IMR-90 (cell line): ENCODE measurements at regions not wholly inside any gene's neighbourhood (a gene's known extent, or its start where the extent isn't known, plus 50 kb on each side); places are given as distances from the start of the nearest gene placed in this dataset.

Experiments
- ATAC-seq: fragments of 200-7000 bp; cut with Tn5 transposase; 2 replicates; pipeline ENCODE4 v1.9.1; 2020; ENCODE audit warnings: low read depth, mild to moderate bottlenecking, moderate library complexity
- BruUV-seq: library from RNA; stranded (reverse); fragments of 400-500 nt; replicated peaks from 2 replicates; lab custom pipeline; 2021; lab: Mats Ljungman, UMichigan
- CTCF ChIA-PET: fragments of 300-600 bp; formaldehyde crosslinking; extraction: SDS; loops from one replicate; lab custom pipeline; 2021; ENCODE audit warnings: antibody characterized with exemption; lab: Yijun Ruan, JAX
- POLR2A ChIA-PET: fragments of 300-600 bp; sonication (Branson Sonifier 250); formaldehyde crosslinking; loops from one replicate; lab custom pipeline; 2022; ENCODE audit warnings: antibody characterized with exemption; ENCODE audit not compliant: unreplicated experiment; lab: Charles Lee
- DNase-seq: peaks from one replicate; pipeline ENCODE4 v3.0.0; 2013
- H2AFZ ChIP-seq: replicated peaks from 2 replicates; pipeline ENCODE3; 2013; ENCODE audit warnings: low read length, mild to moderate bottlenecking; ENCODE audit not compliant: poor library complexity
- H2AK5ac ChIP-seq: 2 replicates; pipeline ENCODE4 v1.6.1; 2013; ENCODE audit warnings: low read depth, low read length, inconsistent platforms
- H2AK9ac ChIP-seq: replicated peaks from 2 replicates; pipeline ENCODE3; 2013; ENCODE audit warnings: mild to moderate bottlenecking, low read depth, low read length, moderate library complexity; ENCODE audit not compliant: poor library complexity
- H2BK120ac ChIP-seq: 2 replicates; pipeline ENCODE4 v1.6.1; 2013; ENCODE audit warnings: low read depth, low read length, inconsistent platforms
- H2BK15ac ChIP-seq: 3 replicates; pipeline ENCODE4 v1.6.1; 2013; ENCODE audit warnings: low read depth, low read length, inconsistent platforms
- H2BK20ac ChIP-seq: 2 replicates; pipeline ENCODE4 v1.6.1; 2013; ENCODE audit warnings: low read depth, mild to moderate bottlenecking, inconsistent platforms, low read length, moderate library complexity
- H2BK5ac ChIP-seq: 2 replicates; pipeline ENCODE4 v1.6.1; 2013; ENCODE audit warnings: mild to moderate bottlenecking, low read depth, low read length, inconsistent platforms; ENCODE audit not compliant: poor library complexity, severe bottlenecking
- H3K14ac ChIP-seq: replicated peaks from 2 replicates; pipeline ENCODE4 v1.6.1; 2013; ENCODE audit warnings: low read depth, low read length, inconsistent platforms
- H3K18ac ChIP-seq: 2 replicates; pipeline ENCODE4 v1.6.1; 2013; ENCODE audit warnings: low read depth, low read length, control low read depth
- H3K23ac ChIP-seq: 2 replicates; pipeline ENCODE4 v1.6.1; 2013; ENCODE audit warnings: low read depth, low read length, inconsistent platforms
- H3K27ac ChIP-seq: 2 replicates; pipeline ENCODE4 v1.5.1; 2013; ENCODE audit warnings: mild to moderate bottlenecking, control low read depth, low read length; ENCODE audit not compliant: insufficient read depth
- H3K27me3 ChIP-seq: 2 replicates; pipeline ENCODE4 v1.6.1; 2013; ENCODE audit warnings: low read length; ENCODE audit not compliant: control insufficient read depth, insufficient read depth
- H3K36me3 ChIP-seq: 2 replicates; pipeline ENCODE4 v1.6.1; 2013; ENCODE audit warnings: low read length, mixed read lengths; ENCODE audit not compliant: control insufficient read depth, insufficient read depth
- H3K4ac ChIP-seq: 2 replicates; pipeline ENCODE4 v1.6.1; 2013; ENCODE audit warnings: low read depth, low read length, inconsistent platforms
- H3K4me1 ChIP-seq: 2 replicates; pipeline ENCODE4 v1.6.1; 2013; ENCODE audit warnings: low read length, mixed read lengths; ENCODE audit not compliant: control insufficient read depth, insufficient read depth
- H3K4me2 ChIP-seq: 2 replicates; pipeline ENCODE4 v1.6.1; 2013; ENCODE audit warnings: low read depth, mild to moderate bottlenecking, control low read depth, low read length, moderate library complexity
- H3K4me3 ChIP-seq: 2 replicates; pipeline ENCODE4 v1.5.1; 2013; ENCODE audit warnings: low read depth, mild to moderate bottlenecking, control low read depth, low read length, moderate library complexity; ENCODE audit not compliant: insufficient read depth
- H3K56ac ChIP-seq: 2 replicates; pipeline ENCODE4 v1.6.1; 2013; ENCODE audit warnings: low read length, inconsistent platforms; ENCODE audit not compliant: insufficient read depth; ENCODE audit errors: extremely low read depth
- H3K79me1 ChIP-seq, 2 experiments: 2 replicates each; pipeline ENCODE4 v1.6.1; 2013; ENCODE audit warnings: low read length in 2 of 2, inconsistent platforms in 1 of 2, low read depth in 1 of 2
- H3K9ac ChIP-seq: 2 replicates; pipeline ENCODE4 v1.6.1; 2013; ENCODE audit warnings: low read depth, low read length, control low read depth
- H3K9me1 ChIP-seq: 2 replicates; pipeline ENCODE4 v1.6.1; 2013; ENCODE audit warnings: low read length, inconsistent platforms; ENCODE audit not compliant: insufficient read depth
- H3K9me3 ChIP-seq: 2 replicates; pipeline ENCODE4 v1.6.1; 2013; ENCODE audit warnings: low read length; ENCODE audit not compliant: control insufficient read depth, insufficient read depth
- H4K20me1 ChIP-seq: 2 replicates; pipeline ENCODE4 v1.6.1; 2013; ENCODE audit warnings: low read length, inconsistent platforms; ENCODE audit not compliant: insufficient read depth
- H4K5ac ChIP-seq: 2 replicates; pipeline ENCODE4 v1.6.1; 2013; ENCODE audit warnings: mild to moderate bottlenecking, low read depth, low read length, control low read depth
- H4K8ac ChIP-seq, 2 experiments: 2 replicates each; pipeline ENCODE4 v1.6.1; 2013; ENCODE audit warnings: low read depth in 2 of 2, low read length in 2 of 2, control low read depth in 1 of 2, inconsistent platforms in 1 of 2
- H4K91ac ChIP-seq: 2 replicates; pipeline ENCODE4 v1.6.1; 2013; ENCODE audit warnings: low read depth, low read length, inconsistent platforms; ENCODE audit not compliant: insufficient read depth
- BHLHE40 ChIP-seq: fragments of 150-350 bp; IDR thresholded peaks from 2 replicates; pipeline ENCODE4 v1.6.1; 2016; ENCODE audit warnings: mild to moderate bottlenecking, low read depth, low read length
- CHD1 ChIP-seq: IDR thresholded peaks from 2 replicates; pipeline ENCODE4 v1.6.1; 2012; ENCODE audit warnings: low read depth, low read length, improper control_type of control experiment
- CTCF ChIP-seq: conservative IDR thresholded peaks from 2 replicates; pipeline ENCODE4 v1.5.1; 2012; ENCODE audit warnings: mild to moderate bottlenecking, low read depth, low read length, improper control_type of control experiment
- ELK1 ChIP-seq: fragments of 150-350 bp; IDR thresholded peaks from 2 replicates; pipeline ENCODE4 v1.6.1; 2016; ENCODE audit warnings: low read depth, mild to moderate bottlenecking, low read length, moderate library complexity, borderline replicate concordance
- FOS ChIP-seq: fragments of 150-350 bp; IDR thresholded peaks from 2 replicates; pipeline ENCODE4 v1.6.1; 2016; ENCODE audit warnings: low read depth, low read length
- NFE2L2 ChIP-seq: fragments of 150-350 bp; IDR thresholded peaks from 2 replicates; pipeline ENCODE4 v1.6.1; 2016; ENCODE audit warnings: low read depth, mild to moderate bottlenecking, low read length
- POLR2A ChIP-seq: IDR thresholded peaks from 2 replicates; pipeline ENCODE4 v1.6.1; 2012; ENCODE audit warnings: mild to moderate bottlenecking, low read depth, low read length
- RAD21 ChIP-seq: IDR thresholded peaks from 2 replicates; pipeline ENCODE4 v1.6.1; 2012; ENCODE audit warnings: low read length, improper control_type of control experiment
- RCOR1 ChIP-seq: IDR thresholded peaks from 2 replicates; pipeline ENCODE4 v1.6.1; 2012; ENCODE audit warnings: mild to moderate bottlenecking, low read length, improper control_type of control experiment; ENCODE audit not compliant: insufficient replicate concordance
- RFX5 ChIP-seq: IDR thresholded peaks from 2 replicates; pipeline ENCODE4 v1.8.0; 2012; ENCODE audit warnings: low read depth, mild to moderate bottlenecking, low read length, moderate library complexity
- SMC3 ChIP-seq: fragments of 150-350 bp; IDR thresholded peaks from 2 replicates; pipeline ENCODE4 v1.6.1; 2016; ENCODE audit warnings: low read depth, mild to moderate bottlenecking, antibody characterized with exemption, low read length, moderate library complexity
- USF2 ChIP-seq: fragments of 150-350 bp; IDR thresholded peaks from 2 replicates; pipeline ENCODE4 v1.6.1; 2017; ENCODE audit warnings: mild to moderate bottlenecking, antibody characterized with exemption, low read length, low read depth
- WGBS, 2 experiments: methylation state at CpG; one replicate each; pipeline versions ENCODE4 v1.1.5 to v1.1.7; 2013; ENCODE audit warnings: missing lambda C conversion rate in 2 of 2; ENCODE audit not compliant: insufficient read length in 1 of 2; ENCODE audit errors: extremely low coverage in 2 of 2; 5-methylcytosine and 5-hydroxymethylcytosine counted together
- dilution Hi-C: fragments of 300-500 bp; cut with HindIII; formaldehyde crosslinking; loops from one replicate; pipeline ENCODE4 v1.14.3; 2018; ENCODE audit warnings: low sequenced_read_pairs; ENCODE audit not compliant: unreplicated experiment
- in situ Hi-C: fragments of 300-500 bp; cut with MboI; formaldehyde crosslinking; loops from 3 replicates; pipeline ENCODE4 v1.14.3; 2019; ENCODE audit warnings: low sequenced_read_pairs, inconsistent platforms, mixed read lengths
- intact Hi-C: fragments of 100-400 bp; cut with micrococcal nuclease; formaldehyde crosslinking; loops from 2 replicates; pipeline ENCODE4 v1.10.0; 2022

GRCh38 chr18:60112369-60112768 lies 212.6 kb downstream of the PMAIP1 start:
- Histone ChIP-seq H3K14ac (no peak overlapping the region), H2BK15ac (no peak overlapping the region), H2BK120ac (no peak overlapping the region), H4K91ac (no peak overlapping the region), H3K56ac (no peak overlapping the region), H3K23ac (no peak overlapping the region), H4K20me1 (no peaks in the 10 kb centered on the region), H4K8ac (no peak overlapping the region), H3K9me1 (no peaks in the 10 kb centered on the region), H2BK20ac (no peak overlapping the region), H3K4ac (no peak overlapping the region), H2AK5ac (no peak overlapping the region), H3K36me3 (no peaks in the 10 kb centered on the region), H3K79me1 (no peaks in the 10 kb centered on the region), H2AK9ac (no peak overlapping the region), H3K4me1 (no peaks in the 10 kb centered on the region), H2BK5ac (no peak overlapping the region), H4K5ac (no peak overlapping the region), H3K27me3 (peaks cover 1% of the 10 kb centered on the region; the same call in 1 of the 2 replicates), H3K4me3 (no peak overlapping the region), H3K9ac (no peak overlapping the region), H3K9me3 (no peaks in the 10 kb centered on the region), H2AFZ (no peak overlapping the region), H3K4me2 (no peak overlapping the region), H3K27ac (no peak overlapping the region), H3K18ac (no peak overlapping the region)
- intact Hi-C loops (no loop called here), dilution Hi-C loops (no loop called here), in situ Hi-C loops (no loop called here)
- POLR2A ChIA-PET: no interaction called here
- no peak for ATAC-seq
- BruUV-seq: no TSS peak
- CTCF ChIA-PET: no interaction called here
- DNase-seq: no peak
- TF ChIP-seq CTCF: no peak
- no peak for TF ChIP-seq RAD21
- TF ChIP-seq USF2: no peak
- no peak for TF ChIP-seq RFX5
- no peak for TF ChIP-seq NFE2L2
- TF ChIP-seq FOS: no peak
- TF ChIP-seq SMC3: no peak
- no peak for TF ChIP-seq CHD1
- no peak for TF ChIP-seq POLR2A
- TF ChIP-seq BHLHE40: no peak
- TF ChIP-seq ELK1: no peak
- no peak for TF ChIP-seq RCOR1
- no CpG with 5 or more reads among the region's 5 CpGs for WGBS, 2 experiments
